ENCODE measurements at regions not wholly inside any gene's neighbourhood (a gene's known extent, or its start where the extent isn't known, plus 50 kb on each side); places are given as distances from the start of the nearest gene placed in this dataset.

DNA sequence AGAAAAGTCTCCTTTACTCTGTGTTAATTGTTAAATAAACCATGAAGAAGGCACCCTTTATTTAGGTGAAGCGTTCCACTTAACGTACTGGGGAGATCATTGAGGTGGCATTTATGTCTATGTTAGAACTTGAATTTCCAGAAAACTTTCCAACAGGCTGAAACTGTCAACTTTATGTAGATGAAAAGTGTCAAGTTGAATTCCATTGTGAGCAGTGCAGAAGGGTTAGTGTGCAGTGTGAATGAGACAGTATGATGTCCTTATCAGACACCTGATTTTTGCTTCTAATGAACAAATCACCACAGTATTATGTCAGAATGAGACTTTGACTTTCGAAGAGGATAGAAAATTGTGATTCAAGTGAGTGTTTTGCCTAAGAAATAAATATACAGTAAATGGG, 761.6 kb upstream of the SEMA6A start:
- H3K4me1 ChIP-seq (ENCODE audit: control insufficient read depth, extremely low read depth, insufficient read depth, low read length), result no peaks in the 10 kb centered on the region
- H3K27ac ChIP-seq (ENCODE audit: insufficient read depth, low read depth, low read length), result no peak overlapping the region
- H2AFZ ChIP-seq (ENCODE audit: low read depth, low read length), result no peak overlapping the region
- FAIRE-seq (no peak), DNase-seq (ENCODE audit: low read depth, low spot score) (no peak)
- no peaks in the 10 kb centered on the region for H3K9me3 ChIP-seq (replicated peaks; ENCODE audit: control insufficient read depth, insufficient read depth, low read length)
- CTCF ChIA-PET, result no interaction called here
- no peaks in the 10 kb centered on the region for H3K36me3 ChIP-seq (ENCODE audit: control insufficient read depth in 2 of 2, extremely low read depth in 1 of 2, insufficient read depth in 2 of 2, low read length in 2 of 2)
- H3K9me1 ChIP-seq (replicated peaks; ENCODE audit: control insufficient read depth, extremely low read depth, insufficient read depth, low read length), result no peaks in the 10 kb centered on the region
- H3K9ac ChIP-seq (replicated peaks; ENCODE audit: extremely low read depth, insufficient read depth, low read length), result no peak overlapping the region
- dilution Hi-C loops (cut with MboI; ENCODE audit: extremely low pct_ligation_motif_present, low sequenced_read_pairs) (no loop called here), intact Hi-C loops (cut with micrococcal nuclease) (no loop called here)
- BruUV-seq (replicated peaks), result no TSS peak
- no peak overlapping the region for H3K4me2 ChIP-seq (ENCODE audit: insufficient read depth, low read length)
- POLR2A ChIA-PET, result no interaction called here
- H3K79me2 ChIP-seq (ENCODE audit: control insufficient read depth, insufficient read depth, low read length), result no peaks in the 10 kb centered on the region
- no peak overlapping the region for H3K4me3 ChIP-seq (replicated peaks in 1 of 3; ENCODE audit: insufficient read depth in 1 of 3, low read depth in 1 of 3, low read length in 3 of 3)
- TF ChIP-seq EZH2 (IDR thresholded peaks at IDR 0.05; ENCODE audit: borderline replicate concordance, low read depth, low read length, severe bottlenecking), result no peak
- no peak for TF ChIP-seq POLR2AphosphoS5 (IDR thresholded peaks at IDR 0.05; ENCODE audit: insufficient read depth, low read depth, low read length)
- TF ChIP-seq GATA2 (IDR thresholded peaks at IDR 0.05; ENCODE audit: insufficient read depth, insufficient read length, low read depth, low read length), result no peak
- TF ChIP-seq POLR2A (IDR thresholded peaks at IDR 0.05; ENCODE audit: low read depth, low read length), result no peak
- no peak for TF ChIP-seq JUN (IDR thresholded peaks at IDR 0.05; ENCODE audit: borderline replicate concordance, insufficient read depth, insufficient read length, low read depth)
- TF ChIP-seq MYC (IDR thresholded peaks at IDR 0.05; ENCODE audit: low read depth, low read length), result no peak
- TF ChIP-seq, protein P1, sequence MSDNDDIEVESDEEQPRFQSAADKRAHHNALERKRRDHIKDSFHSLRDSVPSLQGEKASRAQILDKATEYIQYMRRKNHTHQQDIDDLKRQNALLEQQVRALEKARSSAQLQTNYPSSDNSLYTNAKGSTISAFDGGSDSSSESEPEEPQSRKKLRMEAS (IDR thresholded peaks at IDR 0.05; ENCODE audit: insufficient read depth, insufficient read length), result no peak
- TF ChIP-seq FOS (IDR thresholded peaks at IDR 0.05; ENCODE audit: borderline replicate concordance, insufficient read depth, low read length), result no peak
- TF ChIP-seq, protein P2, sequence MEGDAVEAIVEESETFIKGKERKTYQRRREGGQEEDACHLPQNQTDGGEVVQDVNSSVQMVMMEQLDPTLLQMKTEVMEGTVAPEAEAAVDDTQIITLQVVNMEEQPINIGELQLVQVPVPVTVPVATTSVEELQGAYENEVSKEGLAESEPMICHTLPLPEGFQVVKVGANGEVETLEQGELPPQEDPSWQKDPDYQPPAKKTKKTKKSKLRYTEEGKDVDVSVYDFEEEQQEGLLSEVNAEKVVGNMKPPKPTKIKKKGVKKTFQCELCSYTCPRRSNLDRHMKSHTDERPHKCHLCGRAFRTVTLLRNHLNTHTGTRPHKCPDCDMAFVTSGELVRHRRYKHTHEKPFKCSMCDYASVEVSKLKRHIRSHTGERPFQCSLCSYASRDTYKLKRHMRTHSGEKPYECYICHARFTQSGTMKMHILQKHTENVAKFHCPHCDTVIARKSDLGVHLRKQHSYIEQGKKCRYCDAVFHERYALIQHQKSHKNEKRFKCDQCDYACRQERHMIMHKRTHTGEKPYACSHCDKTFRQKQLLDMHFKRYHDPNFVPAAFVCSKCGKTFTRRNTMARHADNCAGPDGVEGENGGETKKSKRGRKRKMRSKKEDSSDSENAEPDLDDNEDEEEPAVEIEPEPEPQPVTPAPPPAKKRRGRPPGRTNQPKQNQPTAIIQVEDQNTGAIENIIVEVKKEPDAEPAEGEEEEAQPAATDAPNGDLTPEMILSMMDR (IDR thresholded peaks at IDR 0.05; ENCODE audit: extremely low read depth in 1 of 2, insufficient read depth in 1 of 2, low read depth in 1 of 2, low read length in 2 of 2), result no peak
- no peaks in the 10 kb centered on the region for H4K20me1 ChIP-seq (replicated peaks; ENCODE audit: control insufficient read depth, extremely low read depth, insufficient read depth, low read length)
- H3K27me3 ChIP-seq (ENCODE audit: control insufficient read depth in 2 of 2, insufficient read depth in 2 of 2, low read length in 2 of 2), result no peaks in the 10 kb centered on the region
